Stomach (tissue), 8 donors: ENCODE measurements at regions not wholly inside any gene's neighbourhood (a gene's known extent, or its start where the extent isn't known, plus 50 kb on each side); places are given as distances from the start of the nearest gene placed in this dataset.
"Not testable (repeated sequence)": the region's sequence is repeated elsewhere in the genome, so short reads cannot be mapped to it uniquely, and the experiment has no call there.

ENCODE experiments used
- DNase-seq, 2 donors: peaks; one replicate each; pipeline versions ENCODE4 v3.0.0 to v3.0.0-alpha.2; 2013 to 2019
- H3K27ac ChIP-seq, 5 donors: fragments of 200-600 bp in 4 of 5; sonication (generic) in 4 of 5; one replicate each; pipeline ENCODE4 v1.5.1; 2013 to 2019; ENCODE audit warnings: mild to moderate bottlenecking in 1 of 5, moderate library complexity in 1 of 5
- H3K27me3 ChIP-seq, 3 donors: fragments of 200-600 bp; sonication (generic); one replicate each; pipeline ENCODE4 v1.5.1; 2017 to 2019; ENCODE audit warnings: mixed run types in 1 of 3
- H3K36me3 ChIP-seq, 4 donors: fragments of 200-600 bp; sonication (generic); 1 replicate in 3 of 4; 2 replicates in 1 of 4; pipeline ENCODE4 v1.5.1; 2016 to 2019
- H3K4me1 ChIP-seq, 4 donors: fragments of 200-600 bp; sonication (generic); one replicate each; pipeline ENCODE4 v1.5.1; 2016 to 2019
- H3K4me3 ChIP-seq, 4 donors: fragments of 200-600 bp; sonication (generic) in 3 of 4; one replicate each; pipeline ENCODE4 v1.5.1; 2016 to 2019; ENCODE audit warnings: mild to moderate bottlenecking in 1 of 4
- H3K9me3 ChIP-seq, 4 donors: fragments of 200-600 bp; sonication (generic); one replicate each; pipeline ENCODE4 v1.5.1; 2016 to 2019
- CTCF ChIP-seq, 7 experiments: fragments of 450-650 bp in 4 of 7; fragments of 200-600 bp in 3 of 7; sonication (generic) in 3 of 7; IDR thresholded peaks; one replicate each; pipeline ENCODE4 v1.5.1; 2016 to 2019; ENCODE audit warnings: antibody characterized with exemption in 7 of 7, control low read depth in 2 of 7, mild to moderate bottlenecking in 1 of 7
- EP300 ChIP-seq: sonication (generic); formaldehyde crosslinking; IDR thresholded peaks from one replicate; pipeline ENCODE4 v1.6.1; 2017; ENCODE audit warnings: antibody characterized with exemption
- POLR2A ChIP-seq, 4 donors: fragments of 450-650 bp; IDR thresholded peaks; one replicate each; pipeline ENCODE4 v1.6.1; 2016; ENCODE audit warnings: antibody characterized with exemption in 4 of 4, control low read depth in 2 of 4, mild to moderate bottlenecking in 1 of 4, moderate library complexity in 1 of 4
- POLR2AphosphoS5 ChIP-seq, 3 donors: sonication (generic); formaldehyde crosslinking; IDR thresholded peaks; one replicate each; pipeline ENCODE4 v1.6.1; 2016; ENCODE audit warnings: antibody characterized with exemption in 3 of 3
- WGBS, 5 donors: extraction: QIAGEN DNeasy Blood & Tissue Kit in 3 of 5; methylation state at CpG; one replicate each; pipeline versions ENCODE4 v1.1.5 to v1.1.7; 2013 to 2018; 5-methylcytosine and 5-hydroxymethylcytosine counted together
- intact Hi-C: fragments of 100-400 bp; cut with DNase I; formaldehyde crosslinking; loops from one replicate; pipeline ENCODE4 v1.15.1; 2023; ENCODE audit warnings: low total_unique reads
- donor health status: healthy with polysubstance abuse.
- donor health status: Bipolar disorder and iron deficiency.
- donor health status: healthy.

GRCh38 chrX:106263817-106264216, 95.7 kb downstream of the PWWP3B start:
- 48 to 68% (median 57%) methylated on average over 3 of the region's 3 CpGs for WGBS, 5 donors
- TF ChIP-seq POLR2A (IDR thresholded peaks at IDR 0.05) = no peak
- no peak for TF ChIP-seq POLR2AphosphoS5 (IDR thresholded peaks at IDR 0.05)
- no peak for TF ChIP-seq EP300
- TF ChIP-seq CTCF (IDR thresholded peaks at IDR 0.05) = no peak
- no peak for DNase-seq
- Histone ChIP-seq H3K36me3 (no peaks in the 10 kb centered on the region), H3K9me3 (peaks cover 0 to 5% (median 2%) of the 10 kb centered on the region in 4 donors), H3K4me1 (no peaks in the 10 kb centered on the region), H3K27ac (no peak overlapping the region), H3K4me3 (no peak overlapping the region), H3K27me3 (no peaks in the 10 kb centered on the region)
- intact Hi-C loops = no loop called here

- H3K4me1 ChIP-seq, H3K36me3 ChIP-seq, DNase-seq, intact Hi-C loops, H3K27me3 ChIP-seq, H3K27ac ChIP-seq, H3K9me3 ChIP-seq, H3K4me3 ChIP-seq: not testable (repeated sequence)
- WGBS, 5 donors = no CpG with 5 or more reads among the region's 9 CpGs
These were observed 106.0 kb downstream of the PWWP3B start for GRCh38 chrX:106273947-106274587.

GRCh38 chrX:106275172-106275571, 107.1 kb downstream of the PWWP3B start:
- DNase-seq, intact Hi-C loops, H3K27me3 ChIP-seq, H3K36me3 ChIP-seq, H3K4me1 ChIP-seq, H3K4me3 ChIP-seq, H3K9me3 ChIP-seq, H3K27ac ChIP-seq: not testable (repeated sequence)
- WGBS, 5 donors = no CpG with 5 or more reads among the region's 5 CpGs

GRCh38 chrX:106278951-106279350, 110.8 kb downstream of the PWWP3B start:
- TF ChIP-seq CTCF (IDR thresholded peaks at IDR 0.05) (no peak), POLR2AphosphoS5 (IDR thresholded peaks at IDR 0.05) (no peak), EP300 (no peak), POLR2A (IDR thresholded peaks at IDR 0.05) (no peak)
- no peak overlapping the region for H3K27ac ChIP-seq
- no peaks in the 10 kb centered on the region for H3K4me1 ChIP-seq
- WGBS, 5 donors = 19 to 34% (median 26%) methylated on average over 2 of the region's 2 CpGs
- H3K4me3 ChIP-seq = no peak overlapping the region
- intact Hi-C loops = no loop called here
- no peaks in the 10 kb centered on the region for H3K27me3 ChIP-seq
- no peaks in the 10 kb centered on the region for H3K36me3 ChIP-seq
- DNase-seq = no peak
- H3K9me3 ChIP-seq = no peaks in the 10 kb centered on the region

- H3K4me3 ChIP-seq = no peak overlapping the region
- no peak for DNase-seq
- no peaks in the 10 kb centered on the region for H3K4me1 ChIP-seq
- intact Hi-C loops = no loop called here
- WGBS, 5 donors = 66 to 91% (median 75%) methylated on average over 2 of the region's 2 CpGs
- H3K9me3 ChIP-seq = no peaks in the 10 kb centered on the region
- no peaks in the 10 kb centered on the region for H3K27me3 ChIP-seq
- no peaks in the 10 kb centered on the region for H3K36me3 ChIP-seq
- H3K27ac ChIP-seq = no peak overlapping the region
- TF ChIP-seq POLR2A (IDR thresholded peaks at IDR 0.05) (no peak), EP300 (no peak), CTCF (IDR thresholded peaks at IDR 0.05) (no peak), POLR2AphosphoS5 (IDR thresholded peaks at IDR 0.05) (no peak)
These were observed 113.3 kb downstream of the PWWP3B start for GRCh38 chrX:106281383-106281782.
